ENCODE measurements at regions not wholly inside any gene's neighbourhood (a gene's known extent, or its start where the extent isn't known, plus 50 kb on each side); places are given as distances from the start of the nearest gene placed in this dataset.

GRCh38 chr10:100677290-100677945, 68.0 kb upstream of the PAX2 start:
- WGBS, 2 donors: 65 to 72% methylated on average over 6 of the region's 6 CpGs
- Histone ChIP-seq H3K27ac (no peak overlapping the region), H3K4me3 (no peak overlapping the region), H3K9me3 (no peaks in the 10 kb centered on the region), H3K27me3 (peaks cover 10 to 78% (median 61%) of the 10 kb centered on the region in 3 donors), H3K36me3 (no peaks in the 10 kb centered on the region), H3K4me1 (peaks cover 0 to 7% (median 2%) of the 10 kb centered on the region in 4 donors)
- DNase-seq: no peak
- no peak for TF ChIP-seq EP300 (IDR thresholded peaks at IDR 0.05)
- no peak for TF ChIP-seq POLR2A (IDR thresholded peaks at IDR 0.05)
- TF ChIP-seq, protein P1, sequence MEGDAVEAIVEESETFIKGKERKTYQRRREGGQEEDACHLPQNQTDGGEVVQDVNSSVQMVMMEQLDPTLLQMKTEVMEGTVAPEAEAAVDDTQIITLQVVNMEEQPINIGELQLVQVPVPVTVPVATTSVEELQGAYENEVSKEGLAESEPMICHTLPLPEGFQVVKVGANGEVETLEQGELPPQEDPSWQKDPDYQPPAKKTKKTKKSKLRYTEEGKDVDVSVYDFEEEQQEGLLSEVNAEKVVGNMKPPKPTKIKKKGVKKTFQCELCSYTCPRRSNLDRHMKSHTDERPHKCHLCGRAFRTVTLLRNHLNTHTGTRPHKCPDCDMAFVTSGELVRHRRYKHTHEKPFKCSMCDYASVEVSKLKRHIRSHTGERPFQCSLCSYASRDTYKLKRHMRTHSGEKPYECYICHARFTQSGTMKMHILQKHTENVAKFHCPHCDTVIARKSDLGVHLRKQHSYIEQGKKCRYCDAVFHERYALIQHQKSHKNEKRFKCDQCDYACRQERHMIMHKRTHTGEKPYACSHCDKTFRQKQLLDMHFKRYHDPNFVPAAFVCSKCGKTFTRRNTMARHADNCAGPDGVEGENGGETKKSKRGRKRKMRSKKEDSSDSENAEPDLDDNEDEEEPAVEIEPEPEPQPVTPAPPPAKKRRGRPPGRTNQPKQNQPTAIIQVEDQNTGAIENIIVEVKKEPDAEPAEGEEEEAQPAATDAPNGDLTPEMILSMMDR (IDR thresholded peaks at IDR 0.05): no peak
- TF ChIP-seq POLR2AphosphoS5 (IDR thresholded peaks at IDR 0.05): no peak
- intact Hi-C loops (cut with DNase I): no loop called here

- no peak for TF ChIP-seq POLR2AphosphoS5 (IDR thresholded peaks at IDR 0.05)
- Histone ChIP-seq H3K9me3 (no peaks in the 10 kb centered on the region), H3K4me1 (peaks cover 0 to 7% (median 2%) of the 10 kb centered on the region in 4 donors), H3K4me3 (no peak overlapping the region), H3K27ac (no peak overlapping the region), H3K27me3 (peaks cover 21 to 78% (median 61%) of the 10 kb centered on the region in 3 donors), H3K36me3 (no peaks in the 10 kb centered on the region)
- intact Hi-C loops (cut with DNase I): no loop called here
- 9 to 25% methylated on average over 3 of the region's 3 CpGs for WGBS, 2 donors
- no peak for DNase-seq
These were observed 66.1 kb upstream of the PAX2 start for GRCh38 chr10:100679327-100679726.

DNA sequence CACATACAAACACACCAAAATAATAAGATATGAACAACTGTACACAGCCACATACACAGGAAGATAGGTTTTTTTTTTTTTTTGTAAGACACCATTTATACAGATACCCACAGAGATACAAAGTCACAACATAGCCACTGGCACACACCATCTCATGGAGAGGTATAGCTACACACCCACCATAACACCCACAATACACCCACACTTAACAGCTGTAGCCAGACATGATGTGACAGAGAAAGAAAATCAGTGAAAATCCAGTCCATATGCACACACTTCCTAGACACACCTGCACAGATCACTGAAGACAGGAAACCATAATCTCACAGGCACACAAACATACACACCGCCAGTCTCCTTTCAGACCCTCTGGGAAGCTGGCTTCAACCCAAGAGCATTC, 62.4 kb upstream of the PAX2 start:
- Histone ChIP-seq H3K9me3 (no peaks in the 10 kb centered on the region), H3K36me3 (no peaks in the 10 kb centered on the region), H3K27ac (no peak overlapping the region), H3K4me1 (peaks cover 0 to 7% (median 2%) of the 10 kb centered on the region in 4 donors), H3K27me3 (peaks cover 30 to 100% (median 60%) of the 10 kb centered on the region in 3 donors), H3K4me3 (no peak overlapping the region)
- TF ChIP-seq, protein P1 (IDR thresholded peaks at IDR 0.05): no peak
- TF ChIP-seq POLR2A (IDR thresholded peaks at IDR 0.05): no peak
- TF ChIP-seq POLR2AphosphoS5 (IDR thresholded peaks at IDR 0.05): no peak
- TF ChIP-seq EP300 (IDR thresholded peaks at IDR 0.05): no peak
- WGBS, 2 donors: 19 to 32% methylated on average over 1 of the region's 1 CpG
- intact Hi-C loops (cut with DNase I): no loop called here
- DNase-seq: no peak

- DNase-seq: no peak
- H3K9me3 ChIP-seq: no peaks in the 10 kb centered on the region
- TF ChIP-seq, protein P1 (IDR thresholded peaks at IDR 0.05): no peak
- no peak for TF ChIP-seq EP300 (IDR thresholded peaks at IDR 0.05)
- TF ChIP-seq POLR2A (IDR thresholded peaks at IDR 0.05): no peak
- TF ChIP-seq POLR2AphosphoS5 (IDR thresholded peaks at IDR 0.05): no peak
- H3K4me3 ChIP-seq: no peak overlapping the region
- WGBS, 2 donors: 2 to 4% methylated on average over 14 of the region's 14 CpGs
- peaks cover 30 to 100% (median 66%) of the 10 kb centered on the region in 3 donors for H3K27me3 ChIP-seq
- H3K36me3 ChIP-seq: no peaks in the 10 kb centered on the region
- H3K27ac ChIP-seq: no peak overlapping the region
- intact Hi-C loops (cut with DNase I): no loop called here
- H3K4me1 ChIP-seq: peaks cover 0 to 7% (median 2%) of the 10 kb centered on the region in 4 donors
These were observed 61.7 kb upstream of the PAX2 start for GRCh38 chr10:100683545-100684300.

DNA sequence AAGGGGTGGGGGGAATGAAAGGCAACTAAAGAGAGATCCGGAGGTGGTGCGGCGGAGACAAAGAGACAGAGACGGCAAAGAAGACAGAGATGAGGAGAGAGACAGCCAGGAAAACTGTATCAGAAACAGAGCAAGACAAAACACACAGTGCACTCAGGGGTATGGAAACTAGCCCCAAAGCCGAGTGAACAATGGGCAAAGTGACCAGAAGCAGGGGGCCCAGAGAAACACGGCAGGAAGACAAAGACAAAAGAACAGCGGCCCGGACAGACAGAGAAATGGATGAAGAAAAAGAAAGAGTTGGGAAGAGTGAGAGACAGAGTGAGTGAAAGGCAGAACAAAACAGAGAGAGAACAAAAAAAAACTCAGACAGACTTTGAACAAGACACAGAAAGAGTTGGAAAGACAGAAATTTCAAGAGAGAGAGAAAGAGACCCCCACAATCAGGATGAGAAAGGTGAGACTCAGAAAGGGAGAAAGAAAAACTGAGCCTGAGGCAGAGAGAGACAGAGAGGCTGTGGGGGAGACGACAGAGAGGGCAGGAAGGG, 60.6 kb upstream of the PAX2 start:
- H3K27me3 ChIP-seq: peaks cover 30 to 100% (median 67%) of the 10 kb centered on the region in 3 donors

More for the DNA sequence above, 60.6 kb upstream of the PAX2 start:
- Histone ChIP-seq H3K9me3 (no peaks in the 10 kb centered on the region), H3K4me3 (no peak overlapping the region), H3K4me1 (peaks cover 0 to 7% (median 2%) of the 10 kb centered on the region in 4 donors), H3K36me3 (no peaks in the 10 kb centered on the region), H3K27ac (no peak overlapping the region)
- TF ChIP-seq, protein P1 (IDR thresholded peaks at IDR 0.05): no peak
- TF ChIP-seq POLR2AphosphoS5 (IDR thresholded peaks at IDR 0.05) (no peak), EP300 (IDR thresholded peaks at IDR 0.05) (no peak)
- intact Hi-C loops (cut with DNase I): no loop called here
- WGBS, 2 donors: 4 to 14% methylated on average over 9 of the region's 9 CpGs
- DNase-seq: no peak
